ENCODE measurements at regions not wholly inside any gene's neighbourhood (a gene's known extent, or its start where the extent isn't known, plus 50 kb on each side); places are given as distances from the start of the nearest gene placed in this dataset.
"Not testable (repeated sequence)": the region's sequence is repeated elsewhere in the genome, so short reads cannot be mapped to it uniquely, and the experiment has no call there.

DNA sequence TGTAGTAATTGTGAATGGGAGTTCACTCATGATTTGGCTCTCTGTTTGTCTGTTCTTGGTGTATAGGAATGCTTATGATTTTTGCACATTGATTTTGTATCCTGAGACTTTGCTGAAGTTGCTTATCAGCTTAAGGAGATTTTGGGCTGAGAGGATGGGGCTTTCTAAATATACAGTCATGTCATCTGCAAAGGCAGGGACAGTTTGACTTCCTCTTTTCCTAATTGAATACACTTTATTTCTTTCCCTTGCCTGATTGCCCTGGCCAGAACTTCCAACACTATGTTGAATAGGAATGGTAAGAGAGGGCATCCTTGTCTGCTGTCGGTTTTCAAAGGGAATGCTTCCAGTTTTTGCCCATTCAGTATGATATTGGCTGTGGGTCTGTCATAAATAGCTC lies 51.9 kb upstream of the ARHGAP29 start:
- not testable (repeated sequence) for H3K9me3 ChIP-seq, H3K27me3 ChIP-seq, DNase-seq, H3K36me3 ChIP-seq, H3K4me3 ChIP-seq
